ENCODE measurements at regions not wholly inside any gene's neighbourhood (a gene's known extent, or its start where the extent isn't known, plus 50 kb on each side); places are given as distances from the start of the nearest gene placed in this dataset.

DNA sequence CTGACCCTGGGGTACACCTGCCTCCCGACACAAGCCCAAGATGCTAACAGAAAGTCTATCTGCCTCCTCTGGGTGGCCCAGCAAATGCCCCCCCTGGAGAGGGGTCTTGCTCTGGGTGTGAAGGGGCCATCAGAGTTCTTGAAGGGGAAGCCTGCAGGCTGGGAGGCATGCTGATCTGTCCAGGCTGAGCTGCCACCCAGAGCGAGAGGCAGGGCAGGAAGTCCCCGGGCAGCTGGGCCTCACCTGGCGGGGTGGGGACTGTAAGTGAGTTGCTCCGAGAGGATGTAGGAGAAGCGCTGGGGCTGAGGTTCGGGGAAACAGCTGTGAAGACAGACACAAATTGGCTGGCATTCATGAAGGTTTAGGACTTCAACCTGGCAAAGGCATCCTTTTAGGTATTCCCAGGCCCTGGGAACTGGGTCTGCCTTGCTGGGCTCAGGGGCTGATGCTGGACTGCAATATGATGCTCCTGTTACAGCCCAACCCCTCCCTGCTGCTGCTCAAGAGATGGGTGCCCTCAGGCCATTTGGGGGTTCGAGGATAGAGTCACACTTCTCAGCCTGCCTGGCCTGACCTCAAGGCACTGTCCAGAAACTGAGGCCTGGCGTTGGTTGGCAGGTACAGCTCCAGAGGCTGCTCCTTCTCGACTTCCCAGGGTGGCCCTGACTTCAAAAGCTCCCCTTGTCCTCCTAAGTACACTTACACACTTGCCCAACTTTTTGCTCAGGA lies 60.2 kb upstream of the LYVE1 start:
- TF ChIP-seq, protein P1, sequence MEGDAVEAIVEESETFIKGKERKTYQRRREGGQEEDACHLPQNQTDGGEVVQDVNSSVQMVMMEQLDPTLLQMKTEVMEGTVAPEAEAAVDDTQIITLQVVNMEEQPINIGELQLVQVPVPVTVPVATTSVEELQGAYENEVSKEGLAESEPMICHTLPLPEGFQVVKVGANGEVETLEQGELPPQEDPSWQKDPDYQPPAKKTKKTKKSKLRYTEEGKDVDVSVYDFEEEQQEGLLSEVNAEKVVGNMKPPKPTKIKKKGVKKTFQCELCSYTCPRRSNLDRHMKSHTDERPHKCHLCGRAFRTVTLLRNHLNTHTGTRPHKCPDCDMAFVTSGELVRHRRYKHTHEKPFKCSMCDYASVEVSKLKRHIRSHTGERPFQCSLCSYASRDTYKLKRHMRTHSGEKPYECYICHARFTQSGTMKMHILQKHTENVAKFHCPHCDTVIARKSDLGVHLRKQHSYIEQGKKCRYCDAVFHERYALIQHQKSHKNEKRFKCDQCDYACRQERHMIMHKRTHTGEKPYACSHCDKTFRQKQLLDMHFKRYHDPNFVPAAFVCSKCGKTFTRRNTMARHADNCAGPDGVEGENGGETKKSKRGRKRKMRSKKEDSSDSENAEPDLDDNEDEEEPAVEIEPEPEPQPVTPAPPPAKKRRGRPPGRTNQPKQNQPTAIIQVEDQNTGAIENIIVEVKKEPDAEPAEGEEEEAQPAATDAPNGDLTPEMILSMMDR (IDR thresholded peaks at IDR 0.05), result no peak
- no peak for TF ChIP-seq POLR2A (IDR thresholded peaks at IDR 0.05)

All from Peyer's patch (tissue), 4 donors.